Kidney epithelial cell (primary cell): ENCODE measurements at regions not wholly inside any gene's neighbourhood (a gene's known extent, or its start where the extent isn't known, plus 50 kb on each side); places are given as distances from the start of the nearest gene placed in this dataset.

Experiments used
- DNase-seq: peaks from one replicate; pipeline ENCODE4 v3.0.0-alpha.2; 2010; ENCODE audit warnings: low read depth
- H3K27me3 ChIP-seq: 2 replicates; pipeline ENCODE4 v1.6.0; 2011; ENCODE audit warnings: low read length; ENCODE audit not compliant: control insufficient read depth, insufficient read depth
- H3K36me3 ChIP-seq: 2 replicates; pipeline ENCODE4 v1.5.1; 2011; ENCODE audit warnings: low read length; ENCODE audit not compliant: control insufficient read depth, insufficient read depth
- H3K4me3 ChIP-seq: 2 replicates; pipeline ENCODE4 v1.5.1; 2011; ENCODE audit warnings: low read depth, mild to moderate bottlenecking, control low read depth, low read length
- CTCF ChIP-seq: IDR thresholded peaks from 2 replicates; pipeline ENCODE4 v1.5.1; 2011; ENCODE audit warnings: mild to moderate bottlenecking, moderate library complexity, low read length, control low read depth, inconsistent platforms; ENCODE audit not compliant: insufficient read depth, poor library complexity, severe bottlenecking

DNA sequence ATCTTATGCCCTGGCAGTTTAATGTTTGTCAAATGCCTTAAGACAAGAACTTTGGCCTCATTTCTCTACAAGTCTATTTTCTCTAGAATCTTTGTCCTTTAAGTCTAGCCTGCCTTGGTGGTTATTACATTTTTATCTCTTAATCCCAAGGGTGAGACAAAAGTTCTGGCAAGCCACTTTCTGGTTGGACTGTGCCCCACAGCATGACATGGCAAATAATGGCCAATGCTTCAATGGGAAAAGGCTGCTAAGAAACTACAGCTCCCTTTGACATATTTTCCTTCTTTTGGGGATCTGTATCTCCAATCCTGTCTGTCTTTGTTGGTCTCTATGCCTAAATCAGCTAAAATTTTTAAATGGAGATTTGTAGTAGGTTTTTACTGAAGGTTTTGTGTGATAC is 181.6 kb upstream of the MBNL1 start:
- Histone ChIP-seq H3K4me3 (no peak overlapping the region), H3K36me3 (no peaks in the 10 kb centered on the region), H3K27me3 (no peaks in the 10 kb centered on the region)
- no peak for TF ChIP-seq CTCF
- no peak for DNase-seq

GRCh38 chr3:152089528-152089927 is 179.2 kb upstream of the MBNL1 start:
- no peak for DNase-seq
- no peaks in the 10 kb centered on the region for H3K36me3 ChIP-seq
- TF ChIP-seq CTCF = no peak
- no peaks in the 10 kb centered on the region for H3K27me3 ChIP-seq
- no peak overlapping the region for H3K4me3 ChIP-seq

DNA sequence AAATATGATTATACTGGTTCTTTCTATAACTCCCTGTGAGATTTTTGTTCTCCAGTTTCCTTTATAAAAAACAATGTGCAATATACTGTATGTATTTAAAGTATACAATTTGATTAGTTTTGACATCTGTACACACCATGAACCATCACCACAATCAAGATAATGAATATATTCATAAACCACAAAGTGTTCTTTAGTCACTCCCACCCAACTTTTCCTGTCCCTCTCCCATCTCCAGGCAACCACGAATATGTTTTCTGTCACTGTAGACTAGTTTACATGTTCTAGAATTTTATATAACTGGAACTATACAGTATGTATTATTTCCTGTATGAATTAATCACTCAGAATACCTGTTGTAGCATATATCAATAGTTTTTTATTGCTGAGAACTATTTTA is 177.0 kb upstream of the MBNL1 start:
- Histone ChIP-seq H3K4me3 (no peak overlapping the region), H3K27me3 (no peaks in the 10 kb centered on the region), H3K36me3 (no peaks in the 10 kb centered on the region)
- no peak for DNase-seq
- TF ChIP-seq CTCF = no peak

- H3K36me3 ChIP-seq = no peaks in the 10 kb centered on the region
- no peak overlapping the region for H3K4me3 ChIP-seq
- no peak for TF ChIP-seq CTCF
- no peaks in the 10 kb centered on the region for H3K27me3 ChIP-seq
- DNase-seq = no peak
Observed at GRCh38 chr3:152093901-152094300, 174.8 kb upstream of the MBNL1 start.

DNA sequence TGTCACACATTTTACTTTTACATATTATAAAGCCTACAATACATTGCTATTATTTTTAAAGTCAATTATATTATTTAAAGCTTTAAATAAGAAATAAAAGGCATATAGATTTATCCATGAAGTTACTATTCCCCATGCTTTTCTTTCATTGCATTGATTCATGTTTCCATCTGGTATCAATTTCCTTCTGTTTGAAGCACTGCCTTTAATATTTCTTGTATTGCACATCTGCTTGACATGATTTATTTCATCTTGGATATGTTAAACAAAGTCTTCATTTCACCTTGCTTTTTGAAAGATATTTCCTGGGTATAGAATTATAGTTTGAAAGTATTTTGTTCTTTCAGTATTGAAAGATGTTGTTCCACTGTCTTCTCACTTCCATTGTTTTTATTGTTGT is 174.3 kb upstream of the MBNL1 start:
- H3K4me3 ChIP-seq = no peak overlapping the region
- no peak for DNase-seq
- no peaks in the 10 kb centered on the region for H3K36me3 ChIP-seq
- no peak for TF ChIP-seq CTCF
- no peaks in the 10 kb centered on the region for H3K27me3 ChIP-seq

GRCh38 chr3:152095472-152095871 is 173.3 kb upstream of the MBNL1 start:
- no peak overlapping the region for H3K4me3 ChIP-seq
- no peak for TF ChIP-seq CTCF
- no peaks in the 10 kb centered on the region for H3K36me3 ChIP-seq
- no peaks in the 10 kb centered on the region for H3K27me3 ChIP-seq
- no peak for DNase-seq
